D721Med (cell line): ENCODE measurements at regions not wholly inside any gene's neighbourhood (a gene's known extent, or its start where the extent isn't known, plus 50 kb on each side); places are given as distances from the start of the nearest gene placed in this dataset.

Experiments used
- DNase-seq: peaks from one replicate; pipeline ENCODE4 v3.0.0; 2011; ENCODE audit warnings: low spot score; ENCODE audit not compliant: insufficient read length
- FAIRE-seq: peaks from 2 replicates; lab custom pipeline; 2011; peaks lifted over from hg19 to GRCh38; lab: Jason Lieb, UNC
- TF ChIP-seq, protein P1 (sequence below): IDR thresholded peaks from 2 replicates; pipeline ENCODE4 v1.5.1; 2012; ENCODE audit warnings: mild to moderate bottlenecking, control low read depth; ENCODE audit not compliant: insufficient read depth; ENCODE audit errors: missing control alignments

DNA sequence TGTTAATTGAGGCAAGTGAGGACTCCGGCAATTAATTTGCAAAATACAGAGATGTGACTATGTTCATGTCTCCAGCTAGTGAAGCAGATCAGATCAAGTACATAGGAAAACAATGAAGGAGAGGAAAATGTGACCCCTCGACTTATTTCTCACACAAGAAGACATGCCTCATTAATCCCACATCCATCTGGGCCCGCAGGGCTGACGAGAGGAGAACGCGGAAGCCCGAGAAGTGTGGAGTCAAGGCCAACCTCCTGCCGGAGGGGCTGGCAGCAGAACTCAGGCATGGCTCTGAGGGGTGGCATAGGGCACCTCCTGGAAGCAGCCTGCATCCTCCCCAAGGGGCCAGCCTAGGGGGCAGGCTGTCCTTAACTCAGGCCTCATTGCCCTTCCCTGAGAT, 54.4 kb downstream of the ZNF503 start:
- DNase-seq (no peak), FAIRE-seq (no peak)
- TF ChIP-seq, protein P1, sequence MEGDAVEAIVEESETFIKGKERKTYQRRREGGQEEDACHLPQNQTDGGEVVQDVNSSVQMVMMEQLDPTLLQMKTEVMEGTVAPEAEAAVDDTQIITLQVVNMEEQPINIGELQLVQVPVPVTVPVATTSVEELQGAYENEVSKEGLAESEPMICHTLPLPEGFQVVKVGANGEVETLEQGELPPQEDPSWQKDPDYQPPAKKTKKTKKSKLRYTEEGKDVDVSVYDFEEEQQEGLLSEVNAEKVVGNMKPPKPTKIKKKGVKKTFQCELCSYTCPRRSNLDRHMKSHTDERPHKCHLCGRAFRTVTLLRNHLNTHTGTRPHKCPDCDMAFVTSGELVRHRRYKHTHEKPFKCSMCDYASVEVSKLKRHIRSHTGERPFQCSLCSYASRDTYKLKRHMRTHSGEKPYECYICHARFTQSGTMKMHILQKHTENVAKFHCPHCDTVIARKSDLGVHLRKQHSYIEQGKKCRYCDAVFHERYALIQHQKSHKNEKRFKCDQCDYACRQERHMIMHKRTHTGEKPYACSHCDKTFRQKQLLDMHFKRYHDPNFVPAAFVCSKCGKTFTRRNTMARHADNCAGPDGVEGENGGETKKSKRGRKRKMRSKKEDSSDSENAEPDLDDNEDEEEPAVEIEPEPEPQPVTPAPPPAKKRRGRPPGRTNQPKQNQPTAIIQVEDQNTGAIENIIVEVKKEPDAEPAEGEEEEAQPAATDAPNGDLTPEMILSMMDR, result no peak

DNA sequence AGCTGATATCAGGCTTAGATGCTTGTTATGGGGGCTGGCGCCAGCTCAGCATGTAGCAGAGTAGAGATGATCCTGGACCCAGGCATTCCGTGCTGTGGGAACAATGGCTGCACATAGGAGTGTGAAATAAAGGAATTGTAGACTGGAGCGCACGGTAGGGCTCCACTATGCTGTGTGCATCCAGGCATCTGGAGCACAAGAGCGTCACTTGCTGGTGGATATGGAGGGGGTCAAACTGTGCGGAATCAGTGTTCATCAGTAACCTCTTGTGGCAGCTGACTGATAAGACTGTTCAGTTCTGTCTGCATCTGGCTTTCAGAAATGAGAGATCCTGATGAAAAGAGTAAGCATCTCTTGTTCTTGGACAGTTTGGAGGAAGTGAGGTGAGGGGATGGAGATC, 55.8 kb downstream of the ZNF503 start:
- no peak for FAIRE-seq
- DNase-seq, result no peak
- TF ChIP-seq, protein P1, result no peak

DNA sequence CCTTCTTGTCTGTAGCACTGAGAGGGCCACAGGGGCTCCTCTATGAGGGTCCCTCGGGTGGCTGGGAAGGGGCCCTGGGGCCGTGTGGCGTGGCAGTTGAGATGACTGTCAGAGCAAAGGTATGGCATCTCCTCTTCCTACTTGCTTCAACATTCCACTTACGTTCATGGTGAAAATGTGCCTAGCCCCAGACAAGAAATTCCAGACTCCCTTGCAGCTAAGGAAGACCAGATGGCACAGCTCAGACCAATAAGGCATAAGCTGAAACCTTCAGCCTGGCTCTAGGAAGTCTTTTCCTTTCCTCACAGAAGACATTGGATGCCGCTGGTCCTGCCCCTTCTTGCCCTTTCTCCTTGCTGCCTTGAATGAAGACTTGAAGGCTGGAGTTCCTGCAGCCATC, 57.4 kb downstream of the ZNF503 start:
- TF ChIP-seq, protein P1, result no peak
- DNase-seq, result no peak
- no peak for FAIRE-seq

DNA sequence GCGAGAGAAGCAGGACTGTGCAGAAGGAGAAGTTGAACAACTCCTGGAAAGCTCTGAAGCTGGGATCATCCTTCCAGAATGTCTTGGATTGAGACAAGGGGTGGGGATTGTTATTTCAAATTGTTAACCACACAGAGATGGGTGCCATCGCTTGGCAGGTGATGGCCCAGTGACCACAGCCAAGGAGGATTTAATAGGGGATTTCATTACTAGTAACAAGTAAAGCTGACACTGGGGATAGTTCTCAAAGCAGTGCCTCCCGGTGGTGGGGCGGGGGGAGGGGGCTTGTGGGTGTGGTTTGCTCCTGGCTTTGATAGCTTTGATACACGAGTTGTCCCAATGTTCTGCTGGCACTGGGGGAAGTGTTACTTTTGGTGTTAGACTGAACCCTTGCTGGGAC, 59.2 kb downstream of the ZNF503 start:
- TF ChIP-seq, protein P1, result no peak
- FAIRE-seq (no peak), DNase-seq (no peak)

DNA sequence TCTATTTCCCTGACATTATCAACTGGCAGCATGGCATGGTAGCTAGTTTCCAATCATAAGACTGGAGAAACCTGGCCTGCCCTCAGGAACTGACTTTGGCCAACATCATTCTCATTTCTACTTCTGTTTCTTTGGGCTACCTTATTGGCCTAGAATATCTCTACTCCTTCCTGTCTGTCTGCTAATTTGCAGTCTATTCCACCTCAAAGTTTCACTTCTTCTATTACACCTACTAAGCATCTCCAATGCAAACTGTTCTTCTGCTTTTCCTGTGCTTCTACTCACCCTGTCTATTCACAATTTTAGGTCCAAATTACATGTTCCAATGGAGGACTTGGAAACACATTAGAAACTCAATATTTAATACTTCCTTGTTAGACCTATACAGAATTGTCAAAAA, 65.6 kb downstream of the ZNF503 start:
- TF ChIP-seq, protein P1, result no peak
- FAIRE-seq, result no peak
- no peak for DNase-seq

DNA sequence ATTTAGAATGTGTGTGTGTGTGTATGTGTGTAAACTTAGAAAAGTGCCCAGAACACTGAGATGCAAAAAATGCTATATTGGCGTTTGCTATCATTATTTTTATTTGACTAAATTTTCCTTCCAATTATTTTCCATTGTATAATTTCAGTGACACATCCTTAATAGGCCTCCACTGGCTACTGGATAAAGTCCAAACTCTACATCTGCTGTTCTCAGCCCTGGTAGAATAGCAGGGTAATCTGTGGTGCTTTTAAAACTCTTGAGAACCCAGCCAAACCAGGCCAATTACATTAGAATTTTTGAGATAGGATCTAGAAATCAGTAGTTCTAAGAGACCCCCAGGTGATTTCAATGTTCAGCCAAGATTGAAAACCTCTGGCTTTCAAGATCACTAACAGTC, 66.4 kb downstream of the ZNF503 start:
- DNase-seq, result no peak
- TF ChIP-seq, protein P1, result no peak
- no peak for FAIRE-seq

DNA sequence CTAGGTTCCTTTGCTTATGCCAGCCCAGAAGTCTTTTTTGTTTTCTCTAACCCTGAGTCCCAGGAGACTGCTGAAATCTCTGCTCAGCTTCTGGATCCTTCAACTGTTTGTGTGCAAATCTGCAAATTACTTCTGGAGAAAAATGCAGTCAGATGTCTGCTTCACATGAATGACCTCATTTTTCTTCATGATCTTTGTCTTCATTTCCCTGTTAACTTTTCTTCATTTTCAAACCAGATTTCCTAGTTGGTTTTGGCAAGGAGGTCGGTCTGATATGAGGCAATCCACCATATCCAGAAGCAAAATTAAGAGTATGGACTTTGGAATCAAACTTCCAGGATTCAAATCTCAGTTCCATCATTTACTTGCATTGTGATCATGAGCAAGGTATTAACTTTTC, 66.8 kb downstream of the ZNF503 start:
- no peak for DNase-seq
- no peak for FAIRE-seq
- TF ChIP-seq, protein P1, result no peak
